Gastrocnemius medialis (tissue), 4 donors: ENCODE measurements at regions not wholly inside any gene's neighbourhood (a gene's known extent, or its start where the extent isn't known, plus 50 kb on each side); places are given as distances from the start of the nearest gene placed in this dataset.
"Not testable (repeated sequence)": the region's sequence is repeated elsewhere in the genome, so short reads cannot be mapped to it uniquely, and the experiment has no call there.

Experiments
- ATAC-seq, 2 donors: fragments of 150-250 bp; one replicate each; pipeline ENCODE4 v1.9.1; 2016
- DNase-seq, 2 donors: peaks; one replicate each; pipeline ENCODE4 v3.0.0-alpha.2; 2019
- H3K27ac ChIP-seq, 4 donors: fragments of 200-600 bp; sonication (generic); 1 replicate in 1 of 4; 2 replicates in 3 of 4; pipeline ENCODE4 v1.5.1; 2016 to 2018; ENCODE audit warnings: mild to moderate bottlenecking in 2 of 4, moderate library complexity in 1 of 4
- H3K27me3 ChIP-seq, 3 donors: fragments of 200-600 bp; sonication (generic) in 2 of 3; 1 replicate in 1 of 3; 2 replicates in 2 of 3; pipeline versions ENCODE4 v1.5.1 to v1.6.0; 2016 to 2019; ENCODE audit warnings: mild to moderate bottlenecking in 1 of 3, moderate library complexity in 1 of 3
- H3K36me3 ChIP-seq, 2 donors: fragments of 200-600 bp; sonication (generic) in 1 of 2; one replicate each; pipeline ENCODE4 v1.5.1; 2017 to 2018
- H3K4me1 ChIP-seq, 2 donors: fragments of 200-600 bp; sonication (generic) in 1 of 2; one replicate each; pipeline ENCODE4 v1.5.1; 2016 to 2017; ENCODE audit warnings: mild to moderate bottlenecking in 2 of 2
- H3K4me3 ChIP-seq, 4 donors: fragments of 200-600 bp; sonication (generic) in 3 of 4; 1 replicate in 1 of 4; 2 replicates in 3 of 4; pipeline ENCODE4 v1.5.1; 2016 to 2019; ENCODE audit warnings: mild to moderate bottlenecking in 2 of 4
- H3K9me3 ChIP-seq, 3 donors: fragments of 200-600 bp; sonication (generic) in 2 of 3; 1 replicate in 1 of 3; 2 replicates in 2 of 3; pipeline ENCODE4 v1.5.1; 2016 to 2019
- in situ Hi-C, 4 donors: fragments of 200-750 bp; cut with MboI; loops; one replicate each; pipeline versions ENCODE4 v1.15.0 to v1.8.0; 2017; ENCODE audit warnings: low sequenced_read_pairs in 4 of 4
- intact Hi-C: fragments of 100-400 bp; cut with DNase I; formaldehyde crosslinking; loops from one replicate; pipeline ENCODE4 v1.15.1; 2023; ENCODE audit warnings: low total_unique reads

- DNase-seq, ATAC-seq, H3K27ac ChIP-seq, H3K27me3 ChIP-seq, H3K9me3 ChIP-seq, H3K36me3 ChIP-seq, H3K4me3 ChIP-seq, in situ Hi-C loops, H3K4me1 ChIP-seq, intact Hi-C loops: not testable (repeated sequence)
Measured at GRCh38 chr1:206256935-206257334, 53.6 kb downstream of the SRGAP2 start.

GRCh38 chr1:206261473-206261872, 58.1 kb downstream of the SRGAP2 start:
- H3K36me3 ChIP-seq, H3K4me1 ChIP-seq, H3K9me3 ChIP-seq, in situ Hi-C loops, DNase-seq, H3K27me3 ChIP-seq, ATAC-seq, intact Hi-C loops, H3K4me3 ChIP-seq, H3K27ac ChIP-seq: not testable (repeated sequence)

GRCh38 chr1:206262424-206262823, 59.1 kb downstream of the SRGAP2 start:
- H3K4me3 ChIP-seq, H3K4me1 ChIP-seq, intact Hi-C loops, ATAC-seq, in situ Hi-C loops, H3K36me3 ChIP-seq, H3K9me3 ChIP-seq, H3K27me3 ChIP-seq, DNase-seq, H3K27ac ChIP-seq: not testable (repeated sequence)

- H3K36me3 ChIP-seq, in situ Hi-C loops, H3K27me3 ChIP-seq, H3K9me3 ChIP-seq, H3K27ac ChIP-seq, H3K4me1 ChIP-seq, H3K4me3 ChIP-seq, DNase-seq, ATAC-seq, intact Hi-C loops: not testable (repeated sequence)
Measured at GRCh38 chr1:206264916-206265315, 61.6 kb downstream of the SRGAP2 start.

GRCh38 chr1:206271153-206271552, 67.8 kb downstream of the SRGAP2 start:
- DNase-seq, H3K27me3 ChIP-seq, H3K36me3 ChIP-seq, ATAC-seq, H3K4me1 ChIP-seq, intact Hi-C loops, H3K9me3 ChIP-seq, H3K4me3 ChIP-seq, H3K27ac ChIP-seq, in situ Hi-C loops: not testable (repeated sequence)

GRCh38 chr1:206273104-206273503, 69.8 kb downstream of the SRGAP2 start:
- in situ Hi-C loops, H3K4me3 ChIP-seq, DNase-seq, H3K9me3 ChIP-seq, H3K36me3 ChIP-seq, H3K27me3 ChIP-seq, H3K4me1 ChIP-seq, ATAC-seq, H3K27ac ChIP-seq, intact Hi-C loops: not testable (repeated sequence)

- in situ Hi-C loops, ATAC-seq, H3K36me3 ChIP-seq, H3K4me3 ChIP-seq, H3K27ac ChIP-seq, intact Hi-C loops, H3K27me3 ChIP-seq, DNase-seq, H3K9me3 ChIP-seq, H3K4me1 ChIP-seq: not testable (repeated sequence)
Measured at GRCh38 chr1:206276143-206276542, 72.8 kb downstream of the SRGAP2 start.

GRCh38 chr1:206278683-206279082, 75.3 kb downstream of the SRGAP2 start:
- H3K4me3 ChIP-seq, intact Hi-C loops, H3K9me3 ChIP-seq, in situ Hi-C loops, H3K36me3 ChIP-seq, H3K4me1 ChIP-seq, H3K27me3 ChIP-seq, H3K27ac ChIP-seq, ATAC-seq: not testable (repeated sequence)
- peak in 1 of 2 donors; percentile 13 for DNase-seq

- in situ Hi-C loops: not testable (repeated sequence)
Measured at GRCh38 chr1:206280683-206281082, 77.3 kb downstream of the SRGAP2 start.

GRCh38 chr1:206281912-206282654, 78.7 kb downstream of the SRGAP2 start:
- H3K27ac ChIP-seq, intact Hi-C loops, H3K9me3 ChIP-seq, DNase-seq, H3K27me3 ChIP-seq, H3K4me1 ChIP-seq, ATAC-seq, H3K4me3 ChIP-seq, in situ Hi-C loops, H3K36me3 ChIP-seq: not testable (repeated sequence)

More at GRCh38 chr1:206280683-206281082, 77.3 kb downstream of the SRGAP2 start:
- H3K27me3 ChIP-seq, H3K36me3 ChIP-seq, H3K4me3 ChIP-seq, H3K27ac ChIP-seq, intact Hi-C loops, DNase-seq, H3K4me1 ChIP-seq, H3K9me3 ChIP-seq: not testable (repeated sequence)
- ATAC-seq: peak; percentile 42 to 68

- H3K4me3 ChIP-seq, in situ Hi-C loops: not testable (repeated sequence)
Measured at GRCh38 chr1:206285024-206285960, 82.0 kb downstream of the SRGAP2 start.

More at GRCh38 chr1:206285024-206285960, 82.0 kb downstream of the SRGAP2 start:
- H3K27ac ChIP-seq, H3K27me3 ChIP-seq, DNase-seq, intact Hi-C loops, H3K4me1 ChIP-seq, H3K9me3 ChIP-seq, ATAC-seq, H3K36me3 ChIP-seq: not testable (repeated sequence)
